H1 (cell line): ENCODE measurements at regions not wholly inside any gene's neighbourhood (a gene's known extent, or its start where the extent isn't known, plus 50 kb on each side); places are given as distances from the start of the nearest gene placed in this dataset.

Experiments used
- CTCF ChIA-PET: fragments of 300-600 bp; sonication (Branson Sonifier 250); formaldehyde crosslinking; loops from one replicate; lab custom pipeline; 2021; ENCODE audit not compliant: partially characterized antibody; lab: Charles Lee
- POLR2A ChIA-PET: fragments of 300-600 bp; sonication (Branson Sonifier 250); formaldehyde crosslinking; loops from one replicate; lab custom pipeline; 2021; ENCODE audit warnings: inconsistent platforms; ENCODE audit not compliant: partially characterized antibody; lab: Charles Lee
- DNase-seq, 2 experiments: peaks; one replicate each; pipeline versions ENCODE4 v3.0.0 to v3.0.0-alpha.2; 2010 to 2022; ENCODE audit warnings: low spot score in 2 of 2, low read depth in 1 of 2, mixed read lengths in 1 of 2
- FAIRE-seq: peaks from 2 replicates; lab custom pipeline; 2011; peaks lifted over from hg19 to GRCh38; lab: Jason Lieb, UNC
- H2AFZ ChIP-seq: 2 replicates; pipeline ENCODE4 v1.8.1; 2012; ENCODE audit warnings: low read length, inconsistent platforms
- H2AK5ac ChIP-seq: 2 replicates; pipeline ENCODE4 v1.6.1; 2013; ENCODE audit warnings: low read depth, low read length
- H2BK120ac ChIP-seq: replicated peaks from 2 replicates; pipeline ENCODE3; 2013; ENCODE audit warnings: low read depth, low read length, inconsistent platforms
- H2BK12ac ChIP-seq: 2 replicates; pipeline ENCODE4 v1.6.1; 2013; ENCODE audit warnings: low read depth, low read length
- H2BK15ac ChIP-seq: 2 replicates; pipeline ENCODE4 v1.6.1; 2013; ENCODE audit warnings: low read length
- H2BK20ac ChIP-seq: 2 replicates; pipeline ENCODE4 v1.6.1; 2013; ENCODE audit warnings: low read length
- H2BK5ac ChIP-seq: 2 replicates; pipeline ENCODE4 v1.6.1; 2013; ENCODE audit warnings: low read depth, low read length
- H3K14ac ChIP-seq: 2 replicates; pipeline ENCODE4 v1.6.1; 2013; ENCODE audit warnings: inconsistent platforms; ENCODE audit not compliant: insufficient read length
- H3K18ac ChIP-seq: 2 replicates; pipeline ENCODE4 v1.6.1; 2013; ENCODE audit warnings: low read length; ENCODE audit errors: extremely low read depth
- H3K23ac ChIP-seq: 2 replicates; pipeline ENCODE4 v1.6.1; 2013; ENCODE audit warnings: inconsistent platforms; ENCODE audit not compliant: insufficient read length
- H3K23me2 ChIP-seq: 2 replicates; pipeline ENCODE4 v1.6.1; 2013; ENCODE audit warnings: low read depth, low read length
- H3K27ac ChIP-seq: 2 replicates; pipeline ENCODE4 v1.6.1; 2011; ENCODE audit warnings: low read depth, low read length, inconsistent platforms
- H3K27me3 ChIP-seq, 4 experiments: replicated peaks in 1 of 4; 1 replicate in 1 of 4; 2 replicates in 3 of 4; pipeline versions ENCODE4 v1.6.1 to v1.8.1; 2011 to 2013; ENCODE audit warnings: low read length in 3 of 4, mild to moderate bottlenecking in 3 of 4, inconsistent platforms in 2 of 4, mixed read lengths in 2 of 4, moderate library complexity in 1 of 4; ENCODE audit not compliant: control insufficient read depth in 3 of 4, insufficient read depth in 3 of 4; ENCODE audit errors: extremely low read depth in 1 of 4
- H3K36me3 ChIP-seq, 4 experiments: 2 replicates each; pipeline versions ENCODE4 v1.6.1 to v1.8.1; 2011 to 2013; ENCODE audit warnings: mild to moderate bottlenecking in 4 of 4, low read length in 3 of 4, moderate library complexity in 2 of 4, control low read depth in 1 of 4, inconsistent platforms in 1 of 4; ENCODE audit not compliant: insufficient read depth in 4 of 4, control insufficient read depth in 2 of 4
- H3K4ac ChIP-seq: replicated peaks from 2 replicates; pipeline ENCODE3; 2013; ENCODE audit warnings: low read length, low read depth, mixed read lengths, inconsistent platforms; ENCODE audit not compliant: insufficient read length
- H3K4me1 ChIP-seq, 4 experiments: replicated peaks in 1 of 4; 1 replicate in 1 of 4; 2 replicates in 3 of 4; pipeline versions ENCODE4 v1.6.1 to v1.8.1; 2011 to 2013; ENCODE audit warnings: low read length in 3 of 4, inconsistent platforms in 2 of 4, mixed read lengths in 1 of 4; ENCODE audit not compliant: insufficient read depth in 4 of 4, control insufficient read depth in 3 of 4
- H3K4me2 ChIP-seq, 2 experiments: 2 replicates each; pipeline versions ENCODE4 v1.6.1 to v1.8.1; 2011 to 2013; ENCODE audit warnings: low read depth in 2 of 2, low read length in 2 of 2, control low read depth in 1 of 2, inconsistent platforms in 1 of 2, mild to moderate bottlenecking in 1 of 2; ENCODE audit not compliant: insufficient read depth in 1 of 2
- H3K4me3 ChIP-seq, 4 experiments: fragments of 200-600, 300-600 bp in 1 of 4; sonication (generic), shearing (Covaris generic), sonication (Bioruptor Twin) in 1 of 4; 2 replicates each; pipeline versions ENCODE4 v1.5.1 to v1.8.1; 2011 to 2016; ENCODE audit warnings: low read length in 4 of 4, low read depth in 3 of 4, control low read depth in 2 of 4, inconsistent platforms in 2 of 4, mild to moderate bottlenecking in 2 of 4, mixed read lengths in 1 of 4, moderate library complexity in 1 of 4; ENCODE audit not compliant: insufficient read depth in 2 of 4; ENCODE audit errors: extremely low read depth in 1 of 4
- H3K56ac ChIP-seq: replicated peaks from 2 replicates; pipeline ENCODE3; 2013; ENCODE audit warnings: low read depth, mild to moderate bottlenecking, mixed read lengths, low read length, inconsistent platforms; ENCODE audit not compliant: insufficient read length
- H3K79me1 ChIP-seq: 2 replicates; pipeline ENCODE4 v1.6.1; 2013; ENCODE audit warnings: low read depth, low read length, control low read depth
- H3K79me2 ChIP-seq, 2 experiments: 2 replicates each; pipeline versions ENCODE4 v1.6.1 to v1.8.1; 2012 to 2013; ENCODE audit warnings: low read length in 2 of 2, mild to moderate bottlenecking in 2 of 2, inconsistent platforms in 1 of 2; ENCODE audit not compliant: insufficient read depth in 2 of 2, control insufficient read depth in 1 of 2
- H3K9ac ChIP-seq, 4 experiments: replicated peaks in 1 of 4; 1 replicate in 1 of 4; 2 replicates in 3 of 4; pipeline versions ENCODE4 v1.6.1 to v1.8.1; 2011 to 2013; ENCODE audit warnings: low read depth in 3 of 4, low read length in 3 of 4, control low read depth in 2 of 4, mild to moderate bottlenecking in 2 of 4, moderate library complexity in 2 of 4, inconsistent platforms in 1 of 4; ENCODE audit errors: extremely low read depth in 1 of 4
- H3K9me3 ChIP-seq, 2 experiments: 2 replicates each; pipeline versions ENCODE4 v1.6.1 to v1.8.1; 2012 to 2013; ENCODE audit warnings: mild to moderate bottlenecking in 2 of 2, moderate library complexity in 2 of 2, control low read depth in 1 of 2, inconsistent platforms in 1 of 2, low read depth in 1 of 2, low read length in 1 of 2, mixed read lengths in 1 of 2; ENCODE audit not compliant: insufficient read depth in 2 of 2
- H4K20me1 ChIP-seq, 2 experiments: replicated peaks in 1 of 2; 2 replicates each; pipeline versions ENCODE3 to v1.8.1; 2011 to 2013; ENCODE audit warnings: inconsistent platforms in 2 of 2, low read length in 2 of 2, mild to moderate bottlenecking in 1 of 2; ENCODE audit not compliant: insufficient read depth in 2 of 2, control insufficient read depth in 1 of 2
- H4K5ac ChIP-seq: 2 replicates; pipeline ENCODE4 v1.6.1; 2013; ENCODE audit warnings: low read length, low read depth, mixed read lengths, inconsistent platforms; ENCODE audit not compliant: insufficient read length
- H4K8ac ChIP-seq: 2 replicates; pipeline ENCODE4 v1.8.0; 2013; ENCODE audit warnings: mild to moderate bottlenecking, moderate library complexity, low read length, inconsistent platforms; ENCODE audit not compliant: insufficient read depth; ENCODE audit errors: extremely low read depth
- H4K91ac ChIP-seq: replicated peaks from 2 replicates; pipeline ENCODE3; 2013; ENCODE audit warnings: low read length, mixed read lengths, inconsistent platforms; ENCODE audit not compliant: insufficient read length
- ATF2 ChIP-seq: IDR thresholded peaks from 2 replicates; pipeline ENCODE4 v1.6.1; 2012; ENCODE audit warnings: low read length, inconsistent platforms
- ATF3 ChIP-seq: IDR thresholded peaks from 2 replicates; pipeline ENCODE4 v1.6.1; 2011; ENCODE audit warnings: low read depth, mild to moderate bottlenecking, low read length; ENCODE audit not compliant: insufficient read depth
- BRCA1 ChIP-seq: IDR thresholded peaks from 2 replicates; pipeline ENCODE4 v1.6.1; 2012; ENCODE audit warnings: low read depth, low read length, improper control_type of control experiment
- CBX5 ChIP-seq: fragments of 300-800, 300-1000 bp; sonication (generic); IDR thresholded peaks from 2 replicates; pipeline ENCODE4 v1.7.1; 2016; ENCODE audit warnings: antibody characterized with exemption, low read length, low read depth
- CBX8 ChIP-seq: fragments of 300-800, 300-1000 bp; sonication (generic); IDR thresholded peaks from 2 replicates; pipeline ENCODE4 v1.7.1; 2016; ENCODE audit warnings: low read depth, low read length, borderline replicate concordance
- E2F6 ChIP-seq: IDR thresholded peaks from 2 replicates; pipeline ENCODE4 v1.6.1; 2012; ENCODE audit warnings: inconsistent platforms
- GABPA ChIP-seq: IDR thresholded peaks from 2 replicates; pipeline ENCODE4 v1.6.1; 2011; ENCODE audit warnings: mild to moderate bottlenecking, low read length, moderate library complexity, borderline replicate concordance; ENCODE audit not compliant: insufficient read depth
- HDAC6 ChIP-seq: IDR thresholded peaks from one replicate; pipeline ENCODE4 v1.7.1; 2012; ENCODE audit warnings: low read depth, mild to moderate bottlenecking, inconsistent platforms, low read length, moderate library complexity
- JUN ChIP-seq: IDR thresholded peaks from 2 replicates; pipeline ENCODE4 v1.6.1; 2011; ENCODE audit warnings: low read depth, mild to moderate bottlenecking, improper control_type of control experiment, low read length
- SP4 ChIP-seq: IDR thresholded peaks from 2 replicates; pipeline ENCODE4 v1.6.1; 2012; ENCODE audit warnings: low read length, inconsistent platforms
- SUZ12 ChIP-seq: fragments of 200-600 bp; sonication (generic); IDR thresholded peaks from 2 replicates; pipeline ENCODE4 v1.6.1; 2012; ENCODE audit warnings: mild to moderate bottlenecking, inconsistent platforms, low read length, moderate library complexity, mixed read lengths
- WGBS, 2 experiments: shearing (Covaris generic) in 1 of 2; methylation state at CpG; one replicate each; pipeline versions ENCODE4 v1.1.6 to v1.1.7; 2013 to 2015; ENCODE audit warnings: low lambda C conversion rate in 2 of 2, mixed read lengths in 2 of 2, inconsistent platforms in 1 of 2, low coverage in 1 of 2, missing lambda C conversion rate in 1 of 2; ENCODE audit not compliant: insufficient replicate concordance in 2 of 2, insufficient coverage in 1 of 2, insufficient read length in 1 of 2; ENCODE audit errors: extremely low coverage in 1 of 2, missing lambda C conversion rate in 1 of 2; 5-methylcytosine and 5-hydroxymethylcytosine counted together

- H3K4me1 ChIP-seq = no peaks in the 10 kb centered on the region
- H2BK5ac ChIP-seq = no peak overlapping the region
- no peaks in the 10 kb centered on the region for H3K23me2 ChIP-seq
- 89% methylated on average over 4 of the region's 4 CpGs; no CpG with 5 or more reads in 1 of the 2 experiments for WGBS, 2 experiments
- no peak overlapping the region for H2BK12ac ChIP-seq
- no peak overlapping the region for H3K14ac ChIP-seq
- H3K9me3 ChIP-seq = no peaks in the 10 kb centered on the region
- H3K4me3 ChIP-seq = no peak overlapping the region
- H4K20me1 ChIP-seq = no peaks in the 10 kb centered on the region
- no peaks in the 10 kb centered on the region for H3K79me1 ChIP-seq
- H2BK20ac ChIP-seq = no peak overlapping the region
- no peak overlapping the region for H2AFZ ChIP-seq
- H4K5ac ChIP-seq = no peak overlapping the region
- H2BK15ac ChIP-seq = no peak overlapping the region
- FAIRE-seq = no peak
- H3K4ac ChIP-seq = no peak overlapping the region
- no peaks in the 10 kb centered on the region for H3K36me3 ChIP-seq
- no peaks in the 10 kb centered on the region for H3K79me2 ChIP-seq
- ChIA-PET POLR2A (no interaction called here), CTCF (no interaction called here)
- DNase-seq = no peak
- no peak overlapping the region for H3K18ac ChIP-seq
- H3K56ac ChIP-seq = no peak overlapping the region
- H3K27ac ChIP-seq = no peak overlapping the region
- H2AK5ac ChIP-seq = no peak overlapping the region
- H3K9ac ChIP-seq = no peak overlapping the region
- H3K23ac ChIP-seq = no peak overlapping the region
- H3K27me3 ChIP-seq = no peaks in the 10 kb centered on the region
- H3K4me2 ChIP-seq = no peak overlapping the region
- H2BK120ac ChIP-seq = no peak overlapping the region
- H4K8ac ChIP-seq = no peak overlapping the region
- H4K91ac ChIP-seq = no peak overlapping the region
- TF ChIP-seq HDAC6 (no peak), GABPA (no peak), SP4 (no peak), SUZ12 (no peak), ATF3 (no peak), CBX8 (no peak), CBX5 (no peak), JUN (no peak), ATF2 (no peak), E2F6 (no peak), BRCA1 (no peak)
Measured at GRCh38 chr18:1464444-1465217, 560.0 kb downstream of the ADCYAP1 start.
